ENCODE measurements at regions not wholly inside any gene's neighbourhood (a gene's known extent, or its start where the extent isn't known, plus 50 kb on each side); places are given as distances from the start of the nearest gene placed in this dataset.

DNA sequence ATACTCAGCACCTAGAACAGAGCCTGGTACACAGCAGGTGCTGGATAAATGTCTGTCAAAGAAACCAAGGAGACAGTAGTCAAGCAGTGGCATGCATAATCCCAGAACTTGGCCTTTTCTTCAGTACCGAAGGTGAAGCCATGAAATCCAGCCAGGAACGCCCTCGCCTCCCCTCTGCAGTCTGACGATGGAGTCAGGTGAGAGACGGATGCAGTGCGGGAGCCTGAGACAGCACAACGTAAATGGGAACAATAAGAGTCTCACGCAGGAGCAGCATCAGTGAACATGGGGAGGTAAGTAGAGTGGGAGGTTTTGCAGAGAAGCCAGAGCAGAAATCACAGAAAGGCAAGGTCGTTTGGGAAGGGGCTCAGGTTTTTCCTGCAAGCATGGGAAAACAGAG, 389.3 kb upstream of the MYT1L start:
- no peak for TF ChIP-seq POLR2A (IDR thresholded peaks at IDR 0.05; ENCODE audit: low read depth, low read length)
- TF ChIP-seq, protein P1, sequence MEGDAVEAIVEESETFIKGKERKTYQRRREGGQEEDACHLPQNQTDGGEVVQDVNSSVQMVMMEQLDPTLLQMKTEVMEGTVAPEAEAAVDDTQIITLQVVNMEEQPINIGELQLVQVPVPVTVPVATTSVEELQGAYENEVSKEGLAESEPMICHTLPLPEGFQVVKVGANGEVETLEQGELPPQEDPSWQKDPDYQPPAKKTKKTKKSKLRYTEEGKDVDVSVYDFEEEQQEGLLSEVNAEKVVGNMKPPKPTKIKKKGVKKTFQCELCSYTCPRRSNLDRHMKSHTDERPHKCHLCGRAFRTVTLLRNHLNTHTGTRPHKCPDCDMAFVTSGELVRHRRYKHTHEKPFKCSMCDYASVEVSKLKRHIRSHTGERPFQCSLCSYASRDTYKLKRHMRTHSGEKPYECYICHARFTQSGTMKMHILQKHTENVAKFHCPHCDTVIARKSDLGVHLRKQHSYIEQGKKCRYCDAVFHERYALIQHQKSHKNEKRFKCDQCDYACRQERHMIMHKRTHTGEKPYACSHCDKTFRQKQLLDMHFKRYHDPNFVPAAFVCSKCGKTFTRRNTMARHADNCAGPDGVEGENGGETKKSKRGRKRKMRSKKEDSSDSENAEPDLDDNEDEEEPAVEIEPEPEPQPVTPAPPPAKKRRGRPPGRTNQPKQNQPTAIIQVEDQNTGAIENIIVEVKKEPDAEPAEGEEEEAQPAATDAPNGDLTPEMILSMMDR (conservative IDR thresholded peaks at IDR 0.05; ENCODE audit: low read depth, low read length): no peak
- no peak for TF ChIP-seq MXI1 (IDR thresholded peaks at IDR 0.05; ENCODE audit: borderline replicate concordance, low read depth, low read length)
